ENCODE measurements at regions not wholly inside any gene's neighbourhood (a gene's known extent, or its start where the extent isn't known, plus 50 kb on each side); places are given as distances from the start of the nearest gene placed in this dataset.

DNA sequence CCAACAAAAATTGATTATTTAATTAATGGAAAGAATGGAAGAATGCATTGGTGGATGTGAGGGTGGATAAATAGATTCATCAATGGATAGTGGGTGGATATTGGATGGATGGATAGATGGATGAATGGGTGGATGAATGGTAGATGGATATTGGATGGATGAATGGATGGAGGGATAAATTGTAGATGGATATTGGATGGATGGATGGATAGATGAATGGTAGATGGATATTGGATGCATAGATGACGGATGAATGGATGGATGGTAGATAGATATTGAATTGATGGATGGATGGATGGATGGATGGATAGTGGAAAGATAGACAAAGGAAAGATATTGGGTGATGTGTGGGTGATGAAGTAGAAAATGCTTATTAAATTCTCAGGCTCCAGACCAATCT lies 123.6 kb upstream of the KAZN start:
- Histone ChIP-seq H3K4me3 (ENCODE audit: low read length) (no peak overlapping the region), H3K9me3 (replicated peaks; ENCODE audit: low read length) (no peaks in the 10 kb centered on the region), H3K27me3 (ENCODE audit: control insufficient read depth, insufficient read depth, low read length) (no peaks in the 10 kb centered on the region), H3K9ac (ENCODE audit: low read depth, low read length) (no peak overlapping the region), H3K4me2 (ENCODE audit: low read length) (no peak overlapping the region), H3K4me1 (ENCODE audit: control insufficient read depth, insufficient read depth, low read length) (peaks cover 14% of the 10 kb centered on the region), H3K36me3 (ENCODE audit: insufficient read depth, low read length) (no peaks in the 10 kb centered on the region)

DNA sequence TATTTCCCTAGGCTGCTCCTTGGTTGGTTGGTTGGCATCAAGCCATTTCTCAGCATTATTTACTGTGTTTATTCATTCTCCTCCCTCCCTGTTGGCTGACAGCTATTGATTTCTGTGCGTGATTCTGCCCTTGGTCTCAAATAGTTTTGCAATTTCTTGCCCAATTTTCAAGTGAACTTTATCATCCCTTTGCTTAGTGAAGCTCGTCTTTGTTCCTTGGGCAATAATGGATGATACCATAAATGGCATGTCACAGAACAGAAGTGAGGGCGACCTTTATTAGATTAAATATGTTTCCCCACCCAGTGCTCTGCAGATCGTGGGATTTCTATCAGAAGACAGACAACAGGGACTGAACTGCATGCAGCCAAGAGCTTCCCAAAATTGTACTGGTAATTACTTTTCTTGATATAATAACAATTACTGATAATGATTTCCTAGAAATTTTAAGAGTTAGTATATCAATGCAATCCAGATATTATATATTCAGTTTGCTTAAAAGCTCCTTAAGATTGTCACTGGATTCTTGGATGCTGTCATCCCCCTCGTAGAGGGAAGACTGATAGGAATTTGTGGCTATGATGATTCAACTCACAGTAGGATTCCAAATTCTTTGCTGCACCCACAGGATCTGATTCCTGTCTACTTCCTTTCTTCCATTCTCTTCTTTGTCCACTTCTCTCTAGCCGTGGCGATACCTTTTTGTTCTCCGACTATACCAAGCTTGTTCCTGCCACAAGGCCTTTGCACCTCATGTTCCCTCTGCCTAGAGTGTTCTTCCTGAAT lies 122.1 kb upstream of the KAZN start:
- no peaks in the 10 kb centered on the region for H3K36me3 ChIP-seq (ENCODE audit: insufficient read depth, low read length)
- peaks cover 14% of the 10 kb centered on the region for H3K4me1 ChIP-seq (ENCODE audit: control insufficient read depth, insufficient read depth, low read length)
- no peak overlapping the region for H3K4me3 ChIP-seq (ENCODE audit: low read length)
- H3K4me2 ChIP-seq (ENCODE audit: low read length): peak overlapping the region; percentile 42
- H3K27me3 ChIP-seq (ENCODE audit: control insufficient read depth, insufficient read depth, low read length): no peaks in the 10 kb centered on the region
- no peaks in the 10 kb centered on the region for H3K9me3 ChIP-seq (replicated peaks; ENCODE audit: low read length)
- no peak overlapping the region for H3K9ac ChIP-seq (ENCODE audit: low read depth, low read length)

DNA sequence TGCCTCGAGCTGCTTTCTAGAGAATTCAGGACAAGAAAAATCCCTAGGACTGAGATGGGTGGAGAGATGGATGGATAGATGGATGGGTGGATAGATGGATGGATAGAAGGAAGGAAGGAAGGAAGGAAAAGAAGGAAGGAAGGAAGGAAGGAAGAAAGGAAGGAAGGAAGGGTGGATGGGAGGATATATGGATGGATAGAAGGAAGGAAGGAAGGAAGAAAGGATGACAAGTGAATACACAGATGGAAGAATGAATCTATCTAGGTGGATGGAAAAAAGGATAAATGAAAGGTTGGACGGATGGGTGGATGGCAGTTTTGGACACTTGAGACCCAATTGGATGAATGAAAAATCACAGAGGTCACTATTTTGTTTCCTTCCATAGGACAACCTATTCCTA lies 120.4 kb upstream of the KAZN start:
- Histone ChIP-seq H3K4me3 (ENCODE audit: low read length) (no peak overlapping the region), H3K9me3 (replicated peaks; ENCODE audit: low read length) (no peaks in the 10 kb centered on the region), H3K4me2 (ENCODE audit: low read length) (no peak overlapping the region), H3K4me1 (ENCODE audit: control insufficient read depth, insufficient read depth, low read length) (peaks cover 14% of the 10 kb centered on the region), H3K9ac (ENCODE audit: low read depth, low read length) (no peak overlapping the region), H3K27me3 (ENCODE audit: control insufficient read depth, insufficient read depth, low read length) (no peaks in the 10 kb centered on the region), H3K36me3 (ENCODE audit: insufficient read depth, low read length) (no peaks in the 10 kb centered on the region)

DNA sequence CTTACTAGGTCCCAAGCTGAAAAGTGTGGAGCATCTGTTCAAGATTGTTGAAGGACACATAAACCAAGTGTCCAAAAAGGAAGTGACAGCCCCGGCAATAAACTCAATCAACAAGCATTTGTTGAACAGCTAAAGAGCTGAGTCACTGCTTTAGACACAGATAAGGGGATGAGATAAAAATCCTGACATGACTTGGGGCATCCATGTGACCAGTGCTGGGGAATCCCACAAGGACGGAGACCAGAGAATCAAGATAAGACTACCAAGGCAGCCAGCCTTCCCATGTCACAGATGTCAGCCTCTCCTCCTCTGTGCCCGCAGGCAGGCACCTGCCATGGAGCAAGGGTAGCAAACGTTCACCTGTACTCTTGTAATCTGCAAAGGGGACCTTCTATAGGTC lies 118.6 kb upstream of the KAZN start:
- Histone ChIP-seq H3K4me2 (ENCODE audit: low read length) (no peak overlapping the region), H3K9me3 (replicated peaks; ENCODE audit: low read length) (no peaks in the 10 kb centered on the region), H3K9ac (ENCODE audit: low read depth, low read length) (no peak overlapping the region)

DNA sequence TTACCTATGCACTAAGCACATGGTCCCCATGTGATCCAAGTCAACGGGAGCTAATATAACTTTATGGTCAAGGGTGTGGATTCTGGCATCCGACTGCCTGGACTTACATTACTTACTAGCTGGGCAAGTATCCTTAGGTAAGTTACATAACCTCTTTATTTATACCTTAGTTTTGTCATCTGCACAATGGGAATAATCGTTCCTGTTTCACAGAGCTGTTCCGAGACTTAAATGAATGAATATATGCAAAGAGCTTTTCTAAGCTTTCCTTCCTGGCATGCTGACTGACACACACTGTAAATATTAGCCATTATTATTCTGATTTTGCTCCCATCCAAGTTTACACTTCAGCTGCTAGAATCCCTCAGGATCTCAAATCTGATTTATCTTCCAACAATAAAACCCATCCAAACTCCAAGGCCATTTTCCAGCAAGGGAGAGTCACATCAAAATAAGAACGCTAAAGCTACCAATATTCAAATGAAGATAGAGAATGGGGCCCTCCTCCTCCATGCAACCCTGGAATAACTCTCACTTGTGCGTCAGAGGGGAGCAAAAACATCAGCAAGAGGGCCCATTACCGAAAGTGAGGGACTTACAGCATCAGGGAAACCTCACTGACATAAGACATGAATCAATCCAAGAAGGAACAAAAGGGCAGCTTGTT lies 115.6 kb upstream of the KAZN start:
- no peak overlapping the region for H3K4me3 ChIP-seq (ENCODE audit: low read length)
- no peaks in the 10 kb centered on the region for H3K27me3 ChIP-seq (ENCODE audit: control insufficient read depth, insufficient read depth, low read length)
- no peak overlapping the region for H3K4me2 ChIP-seq (ENCODE audit: low read length)
- peaks cover 30% of the 10 kb centered on the region for H3K4me1 ChIP-seq (ENCODE audit: control insufficient read depth, insufficient read depth, low read length)
- no peak overlapping the region for H3K9ac ChIP-seq (ENCODE audit: low read depth, low read length)
- H3K9me3 ChIP-seq (replicated peaks; ENCODE audit: low read length): no peaks in the 10 kb centered on the region
- H3K36me3 ChIP-seq (ENCODE audit: insufficient read depth, low read length): no peaks in the 10 kb centered on the region

More for the DNA sequence above, 118.6 kb upstream of the KAZN start:
- H3K4me1 ChIP-seq (ENCODE audit: control insufficient read depth, insufficient read depth, low read length): peaks cover 15% of the 10 kb centered on the region
- no peak overlapping the region for H3K4me3 ChIP-seq (ENCODE audit: low read length)
- no peaks in the 10 kb centered on the region for H3K36me3 ChIP-seq (ENCODE audit: insufficient read depth, low read length)
- H3K27me3 ChIP-seq (ENCODE audit: control insufficient read depth, insufficient read depth, low read length): no peaks in the 10 kb centered on the region

DNA sequence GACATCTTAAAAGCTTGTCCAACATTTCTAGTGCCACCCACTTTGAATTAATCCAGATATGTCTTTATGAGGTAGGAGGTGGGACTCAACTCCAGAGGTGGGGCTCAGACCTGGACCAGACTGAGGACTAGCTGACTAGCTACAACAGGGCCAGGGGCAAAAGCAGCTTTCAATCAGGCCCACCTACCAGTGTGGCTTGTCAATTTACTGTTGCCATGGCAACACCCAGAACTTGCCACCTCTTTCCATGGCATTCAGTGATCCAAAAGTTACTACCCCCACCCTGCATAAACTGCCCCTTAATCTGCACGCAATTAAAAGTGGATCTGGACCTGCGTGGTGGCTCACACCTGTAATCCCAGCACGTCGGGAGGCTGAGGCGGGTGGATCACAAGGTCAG lies 113.2 kb upstream of the KAZN start:
- Histone ChIP-seq H3K9ac (ENCODE audit: low read depth, low read length) (no peak overlapping the region), H3K4me3 (ENCODE audit: low read length) (no peak overlapping the region), H3K36me3 (ENCODE audit: insufficient read depth, low read length) (no peaks in the 10 kb centered on the region), H3K9me3 (replicated peaks; ENCODE audit: low read length) (no peaks in the 10 kb centered on the region), H3K4me2 (ENCODE audit: low read length) (no peak overlapping the region), H3K27me3 (ENCODE audit: control insufficient read depth, insufficient read depth, low read length) (no peaks in the 10 kb centered on the region), H3K4me1 (ENCODE audit: control insufficient read depth, insufficient read depth, low read length) (peaks cover 32% of the 10 kb centered on the region)

DNA sequence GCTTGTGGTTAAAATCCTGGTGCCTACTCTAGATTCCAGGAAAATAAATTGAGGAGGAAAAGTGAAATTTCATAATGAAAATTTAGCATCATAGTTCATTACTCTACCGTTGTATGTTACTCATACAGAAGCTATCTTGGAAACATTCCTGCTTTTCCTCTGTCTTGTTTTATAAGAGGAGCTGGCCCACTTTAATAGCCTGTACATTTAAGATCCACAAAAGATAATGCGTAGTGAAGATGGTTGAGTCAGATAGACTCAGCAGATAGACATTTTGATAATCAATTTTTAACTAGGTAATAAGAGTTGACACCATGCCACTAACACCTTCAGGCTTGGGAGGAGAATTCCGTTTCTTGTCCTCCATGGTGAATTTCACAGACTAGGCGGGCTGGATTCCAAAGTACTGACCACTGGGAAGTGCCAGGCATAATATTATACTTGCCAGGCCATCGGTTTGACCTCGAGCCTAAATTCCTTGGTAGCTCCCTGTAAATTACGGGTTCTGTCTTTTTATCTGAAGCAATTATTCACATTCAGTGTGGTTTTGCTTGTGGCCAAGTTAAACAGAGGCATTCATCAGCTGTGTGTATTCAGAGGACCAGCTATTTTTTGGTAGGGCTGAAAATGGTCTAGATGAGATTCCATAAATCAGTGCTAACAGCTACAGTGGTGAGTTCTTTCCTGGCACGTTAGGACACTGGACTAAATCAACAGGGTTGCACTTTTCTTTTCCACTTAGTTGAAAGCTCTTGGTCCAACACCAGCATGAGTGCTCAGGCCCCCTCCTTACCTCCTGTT lies 111.9 kb upstream of the KAZN start:
- no peaks in the 10 kb centered on the region for H3K36me3 ChIP-seq (ENCODE audit: insufficient read depth, low read length)
- H3K9ac ChIP-seq (ENCODE audit: low read depth, low read length): peak overlapping the region; percentile 33
- no peaks in the 10 kb centered on the region for H3K27me3 ChIP-seq (ENCODE audit: control insufficient read depth, insufficient read depth, low read length)
- peaks cover 32% of the 10 kb centered on the region for H3K4me1 ChIP-seq (ENCODE audit: control insufficient read depth, insufficient read depth, low read length)
- peak overlapping the region; percentile 73 for H3K4me2 ChIP-seq (ENCODE audit: low read length)
- peak overlapping the region; percentile 17 for H3K4me3 ChIP-seq (ENCODE audit: low read length)
- H3K9me3 ChIP-seq (replicated peaks; ENCODE audit: low read length): no peaks in the 10 kb centered on the region

DNA sequence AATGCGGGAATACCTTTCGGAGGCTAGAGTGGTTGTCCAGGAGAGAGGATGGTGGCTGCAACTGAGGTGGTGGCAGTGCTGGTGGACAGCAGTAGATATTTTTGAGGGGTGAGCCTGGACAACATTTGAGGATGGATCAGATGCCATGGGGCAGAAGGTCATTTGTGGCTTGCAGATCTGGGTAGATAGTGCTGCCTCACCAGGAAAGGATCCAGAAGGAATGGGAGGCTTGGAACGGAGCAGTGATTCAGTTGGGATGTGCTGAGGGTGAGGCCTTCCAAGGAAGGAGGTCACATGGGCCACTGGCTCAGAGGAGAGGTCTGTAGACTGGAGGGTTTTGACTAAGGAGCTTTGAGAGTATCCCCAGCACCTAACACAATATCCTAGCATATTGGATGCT lies 110.8 kb upstream of the KAZN start:
- H3K9me3 ChIP-seq (replicated peaks; ENCODE audit: low read length): no peaks in the 10 kb centered on the region
- H3K4me1 ChIP-seq (ENCODE audit: control insufficient read depth, insufficient read depth, low read length): peaks cover 32% of the 10 kb centered on the region
- H3K9ac ChIP-seq (ENCODE audit: low read depth, low read length): peak overlapping the region; percentile 33
- peak overlapping the region; percentile 73 for H3K4me2 ChIP-seq (ENCODE audit: low read length)
- H3K36me3 ChIP-seq (ENCODE audit: insufficient read depth, low read length): no peaks in the 10 kb centered on the region
- H3K27me3 ChIP-seq (ENCODE audit: control insufficient read depth, insufficient read depth, low read length): peaks cover 4% of the 10 kb centered on the region
- H3K4me3 ChIP-seq (ENCODE audit: low read length): no peak overlapping the region

DNA sequence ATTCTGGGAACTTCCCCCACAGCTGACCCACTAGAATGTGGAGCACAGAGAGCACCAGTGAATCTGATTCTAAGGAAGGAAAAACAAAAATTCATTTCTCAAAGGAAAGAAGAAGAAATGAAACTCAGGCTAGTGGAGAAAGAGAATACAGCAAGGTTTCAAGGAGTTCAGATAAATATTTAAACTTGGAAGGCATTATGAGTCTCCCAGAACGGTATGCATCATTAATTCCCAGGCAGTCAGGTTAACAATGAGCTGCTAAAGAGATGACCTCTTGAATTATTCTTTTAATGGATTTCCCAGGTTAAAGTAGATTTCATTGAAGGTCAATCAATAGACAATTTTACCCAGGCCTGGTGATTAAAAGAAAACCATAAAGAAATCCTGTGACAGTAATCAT lies 103.6 kb upstream of the KAZN start:
- Histone ChIP-seq H3K4me1 (ENCODE audit: control insufficient read depth, insufficient read depth, low read length) (no peaks in the 10 kb centered on the region), H3K9ac (ENCODE audit: low read depth, low read length) (no peak overlapping the region), H3K27me3 (ENCODE audit: control insufficient read depth, insufficient read depth, low read length) (peaks cover 14% of the 10 kb centered on the region), H3K4me3 (ENCODE audit: low read length) (no peak overlapping the region), H3K36me3 (ENCODE audit: insufficient read depth, low read length) (no peaks in the 10 kb centered on the region), H3K9me3 (replicated peaks; ENCODE audit: low read length) (no peaks in the 10 kb centered on the region), H3K4me2 (ENCODE audit: low read length) (no peak overlapping the region)

DNA sequence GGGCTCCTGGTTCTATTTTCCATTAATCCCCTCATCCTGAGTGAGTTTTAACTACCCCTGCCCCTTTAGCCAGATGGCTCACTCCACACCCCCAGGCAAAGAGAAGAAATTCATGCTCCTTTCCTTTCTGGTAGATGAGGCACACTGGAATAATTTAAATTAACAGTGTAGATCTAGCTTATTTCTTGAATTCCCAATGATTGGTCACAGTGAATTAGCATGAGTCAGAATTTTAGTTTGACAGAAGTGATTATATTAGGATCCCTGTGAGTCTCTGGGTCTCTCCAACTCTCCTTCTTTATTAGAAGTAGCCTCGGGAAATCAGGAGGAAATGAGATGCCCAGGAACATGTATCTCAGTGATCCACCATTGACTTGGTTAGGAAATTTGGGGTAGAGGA lies 103.1 kb upstream of the KAZN start:
- Histone ChIP-seq H3K4me3 (ENCODE audit: low read length) (no peak overlapping the region), H3K4me1 (ENCODE audit: control insufficient read depth, insufficient read depth, low read length) (no peaks in the 10 kb centered on the region), H3K4me2 (ENCODE audit: low read length) (no peak overlapping the region), H3K9ac (ENCODE audit: low read depth, low read length) (no peak overlapping the region), H3K9me3 (replicated peaks; ENCODE audit: low read length) (no peaks in the 10 kb centered on the region), H3K36me3 (ENCODE audit: insufficient read depth, low read length) (no peaks in the 10 kb centered on the region), H3K27me3 (ENCODE audit: control insufficient read depth, insufficient read depth, low read length) (peaks cover 14% of the 10 kb centered on the region)

DNA sequence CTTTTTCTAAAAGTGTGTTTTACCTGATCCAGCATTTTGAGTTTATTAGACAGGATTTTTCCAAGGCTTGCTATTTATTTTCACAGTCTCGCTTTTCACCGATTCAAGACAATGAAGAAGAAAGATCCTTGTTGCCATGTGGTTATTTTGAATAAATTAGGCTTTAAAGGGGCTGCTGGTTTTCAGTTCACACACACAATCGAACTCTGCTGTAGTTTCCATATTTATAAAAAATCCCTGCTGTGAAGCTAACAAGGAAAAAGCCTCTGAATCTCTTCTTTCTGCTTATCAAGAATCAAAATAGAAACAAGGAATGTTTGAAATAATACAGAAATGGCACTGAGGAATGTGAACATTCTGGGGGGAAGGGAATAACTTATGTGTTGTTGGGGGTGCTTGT lies 102.5 kb upstream of the KAZN start:
- no peak overlapping the region for H3K4me3 ChIP-seq (ENCODE audit: low read length)
- H3K27me3 ChIP-seq (ENCODE audit: control insufficient read depth, insufficient read depth, low read length): peaks cover 14% of the 10 kb centered on the region
- H3K4me2 ChIP-seq (ENCODE audit: low read length): no peak overlapping the region
- no peaks in the 10 kb centered on the region for H3K4me1 ChIP-seq (ENCODE audit: control insufficient read depth, insufficient read depth, low read length)
- no peaks in the 10 kb centered on the region for H3K9me3 ChIP-seq (replicated peaks; ENCODE audit: low read length)
- no peak overlapping the region for H3K9ac ChIP-seq (ENCODE audit: low read depth, low read length)
- no peaks in the 10 kb centered on the region for H3K36me3 ChIP-seq (ENCODE audit: insufficient read depth, low read length)

All from skeletal muscle satellite cell (primary cell).